A673 (cell line): ENCODE measurements at regions not wholly inside any gene's neighbourhood (a gene's known extent, or its start where the extent isn't known, plus 50 kb on each side); places are given as distances from the start of the nearest gene placed in this dataset.

Experiments used
- BruUV-seq: library from RNA; stranded (reverse); fragments of 400-500 nt; replicated peaks from 2 replicates; lab custom pipeline; 2021; lab: Mats Ljungman, UMichigan
- CTCF ChIA-PET: fragments of 300-600 bp; sonication (Branson Sonifier 250); formaldehyde crosslinking; loops from one replicate; lab custom pipeline; 2022; ENCODE audit warnings: antibody characterized with exemption; lab: Charles Lee
- POLR2A ChIA-PET: fragments of 300-600 bp; sonication (Branson Sonifier 250); formaldehyde crosslinking; loops from one replicate; lab custom pipeline; 2022; ENCODE audit warnings: antibody characterized with exemption; ENCODE audit not compliant: low non-redundant PET; lab: Charles Lee
- DNase-seq: peaks from one replicate; pipeline ENCODE4 v3.0.0-alpha.2; 2015; ENCODE audit warnings: low spot score
- H3K27ac ChIP-seq: fragments of 200-600 bp; sonication (generic); 2 replicates; pipeline ENCODE4 v1.5.1; 2016; ENCODE audit warnings: mixed run types, low read depth, mild to moderate bottlenecking, mixed read lengths, antibody characterized with exemption, low read length; ENCODE audit not compliant: poor library complexity, severe bottlenecking
- H3K27me3 ChIP-seq: fragments of 200-600 bp; sonication (generic); replicated peaks from 2 replicates; pipeline ENCODE4 v1.6.1; 2017; ENCODE audit warnings: mixed run types, low read depth, mild to moderate bottlenecking, mixed read lengths, antibody characterized with exemption, low read length; ENCODE audit not compliant: insufficient read depth, poor library complexity
- H3K36me3 ChIP-seq: fragments of 200-600 bp; sonication (generic); 2 replicates; pipeline ENCODE4 v1.6.1; 2016; ENCODE audit warnings: mixed run types, mild to moderate bottlenecking, mixed read lengths, antibody characterized with exemption, low read length; ENCODE audit not compliant: insufficient read depth, poor library complexity, severe bottlenecking
- H3K4me1 ChIP-seq: fragments of 200-600 bp; sonication (generic); 2 replicates; pipeline ENCODE4 v1.6.1; 2017; ENCODE audit warnings: mixed run types, mild to moderate bottlenecking, mixed read lengths, antibody characterized with exemption, low read length; ENCODE audit not compliant: insufficient read depth, poor library complexity, severe bottlenecking
- H3K4me3 ChIP-seq: fragments of 200-600 bp; sonication (generic); 2 replicates; pipeline ENCODE4 v1.5.1; 2016; ENCODE audit warnings: low read depth, mixed run types, mild to moderate bottlenecking, mixed read lengths, low read length; ENCODE audit not compliant: poor library complexity, severe bottlenecking
- H3K9me3 ChIP-seq: fragments of 200-600 bp; sonication (generic); 2 replicates; pipeline ENCODE4 v1.6.1; 2016; ENCODE audit warnings: mixed run types, low read depth, mild to moderate bottlenecking, mixed read lengths, antibody characterized with exemption, low read length; ENCODE audit not compliant: poor library complexity, severe bottlenecking
- EZH2 ChIP-seq: fragments of 200-600 bp; sonication (generic); IDR thresholded peaks from 2 replicates; pipeline ENCODE4 v1.6.1; 2017; ENCODE audit warnings: borderline replicate concordance, low read depth, mild to moderate bottlenecking, mixed read lengths, antibody characterized with exemption, low read length; ENCODE audit not compliant: poor library complexity, severe bottlenecking
- intact Hi-C: fragments of 100-400 bp; cut with micrococcal nuclease; formaldehyde crosslinking; loops from one replicate; pipeline ENCODE4 v1.10.0; 2022; ENCODE audit not compliant: unreplicated experiment
- TF ChIP-seq, protein P1 (sequence below): fragments of 300-800, 200-600 bp; sonication (generic); conservative IDR thresholded peaks from 2 replicates; pipeline ENCODE4 v1.5.1; 2017; ENCODE audit warnings: low read depth, mild to moderate bottlenecking, antibody characterized with exemption, low read length, moderate library complexity, mixed read lengths

DNA sequence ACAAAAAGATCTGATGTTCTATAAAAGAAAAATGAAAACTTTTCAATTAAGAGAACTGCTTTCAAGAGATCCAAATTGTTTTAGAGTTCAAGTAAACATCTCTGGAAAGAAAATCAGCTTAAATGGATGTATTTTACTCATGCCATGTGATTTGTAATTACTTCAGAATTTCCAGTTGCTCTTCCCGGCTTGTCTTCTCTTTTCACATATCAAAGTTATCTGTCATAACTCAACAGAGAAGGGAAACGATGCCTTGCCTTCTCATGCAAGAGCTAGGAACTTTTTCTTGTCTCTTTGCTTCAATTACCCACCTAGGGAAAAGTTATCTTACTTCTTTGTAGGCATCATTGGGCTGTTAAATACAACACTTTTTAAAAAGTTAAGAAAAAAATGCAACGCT, 255.2 kb upstream of the POU2AF2 start:
- Histone ChIP-seq H3K4me3 (no peak overlapping the region), H3K27ac (no peak overlapping the region), H3K4me1 (no peaks in the 10 kb centered on the region), H3K9me3 (no peaks in the 10 kb centered on the region), H3K36me3 (no peaks in the 10 kb centered on the region), H3K27me3 (no peaks in the 10 kb centered on the region)
- TF ChIP-seq, protein P1, sequence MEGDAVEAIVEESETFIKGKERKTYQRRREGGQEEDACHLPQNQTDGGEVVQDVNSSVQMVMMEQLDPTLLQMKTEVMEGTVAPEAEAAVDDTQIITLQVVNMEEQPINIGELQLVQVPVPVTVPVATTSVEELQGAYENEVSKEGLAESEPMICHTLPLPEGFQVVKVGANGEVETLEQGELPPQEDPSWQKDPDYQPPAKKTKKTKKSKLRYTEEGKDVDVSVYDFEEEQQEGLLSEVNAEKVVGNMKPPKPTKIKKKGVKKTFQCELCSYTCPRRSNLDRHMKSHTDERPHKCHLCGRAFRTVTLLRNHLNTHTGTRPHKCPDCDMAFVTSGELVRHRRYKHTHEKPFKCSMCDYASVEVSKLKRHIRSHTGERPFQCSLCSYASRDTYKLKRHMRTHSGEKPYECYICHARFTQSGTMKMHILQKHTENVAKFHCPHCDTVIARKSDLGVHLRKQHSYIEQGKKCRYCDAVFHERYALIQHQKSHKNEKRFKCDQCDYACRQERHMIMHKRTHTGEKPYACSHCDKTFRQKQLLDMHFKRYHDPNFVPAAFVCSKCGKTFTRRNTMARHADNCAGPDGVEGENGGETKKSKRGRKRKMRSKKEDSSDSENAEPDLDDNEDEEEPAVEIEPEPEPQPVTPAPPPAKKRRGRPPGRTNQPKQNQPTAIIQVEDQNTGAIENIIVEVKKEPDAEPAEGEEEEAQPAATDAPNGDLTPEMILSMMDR: no peak
- no peak for TF ChIP-seq EZH2
- intact Hi-C loops: no loop called here
- ChIA-PET POLR2A (no interaction called here), CTCF (no interaction called here)
- BruUV-seq: no TSS peak
- no peak for DNase-seq

DNA sequence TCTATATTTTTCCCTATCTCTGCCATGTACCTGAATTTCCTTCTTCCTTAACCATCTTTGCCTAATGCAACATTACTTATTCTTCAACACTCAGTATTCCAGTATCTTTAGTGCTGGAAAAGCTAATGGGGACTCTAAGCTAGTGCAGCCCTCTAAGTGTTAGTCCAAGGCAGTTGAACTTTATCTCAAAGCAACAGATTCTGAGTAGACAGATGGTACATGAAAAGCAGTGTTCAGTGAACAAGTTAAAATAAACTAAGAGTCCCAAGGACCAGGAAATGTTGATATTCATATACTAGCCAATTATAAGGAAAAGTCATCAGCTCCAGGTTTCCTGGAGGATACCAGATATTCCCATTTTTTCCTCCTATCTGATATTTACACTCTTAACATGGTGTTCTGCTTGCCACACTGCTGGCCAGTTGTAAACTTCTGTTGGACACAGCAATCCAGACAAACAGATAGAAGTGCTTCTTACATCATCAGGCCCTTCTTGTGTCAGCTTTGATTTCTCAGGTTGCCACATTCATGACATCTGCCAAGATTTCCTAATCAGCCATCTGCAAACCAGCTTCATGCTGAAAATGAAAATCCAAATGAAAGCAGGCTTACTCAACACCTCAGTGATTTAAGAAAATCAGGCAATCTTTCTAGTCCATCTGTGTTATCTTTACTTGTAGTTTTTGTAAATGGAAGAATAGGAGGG, 255.9 kb upstream of the POU2AF2 start:
- H3K9me3 ChIP-seq: no peaks in the 10 kb centered on the region
- H3K4me1 ChIP-seq: no peaks in the 10 kb centered on the region
- H3K27me3 ChIP-seq: no peaks in the 10 kb centered on the region
- H3K27ac ChIP-seq: no peak overlapping the region
- intact Hi-C loops: no loop called here
- ChIA-PET CTCF (no interaction called here), POLR2A (no interaction called here)
- TF ChIP-seq, protein P1: no peak
- no peak for TF ChIP-seq EZH2
- no peak for DNase-seq
- BruUV-seq: no TSS peak
- no peak overlapping the region for H3K4me3 ChIP-seq
- no peaks in the 10 kb centered on the region for H3K36me3 ChIP-seq

DNA sequence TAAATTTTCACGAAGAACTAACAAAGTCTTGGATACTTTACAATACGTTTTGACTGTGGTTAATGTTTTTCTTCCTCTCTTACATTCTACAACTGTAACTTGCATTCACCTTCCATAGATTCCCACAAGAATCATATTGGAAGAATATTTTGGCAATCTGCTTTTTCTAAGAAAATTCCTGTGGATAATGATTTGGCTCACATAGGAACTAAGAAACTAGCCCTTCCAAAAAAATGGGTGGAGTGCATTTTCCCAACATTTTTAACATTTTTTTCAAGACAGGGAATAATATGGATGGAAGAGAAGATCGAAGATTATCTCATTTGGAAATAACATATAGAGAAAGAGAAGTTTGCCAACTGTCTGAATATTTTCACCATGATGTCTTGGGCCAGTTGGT, 256.9 kb upstream of the POU2AF2 start:
- ChIA-PET POLR2A (no interaction called here), CTCF (no interaction called here)
- Histone ChIP-seq H3K4me1 (no peaks in the 10 kb centered on the region), H3K9me3 (no peaks in the 10 kb centered on the region), H3K27me3 (no peaks in the 10 kb centered on the region), H3K27ac (no peak overlapping the region), H3K4me3 (no peak overlapping the region), H3K36me3 (no peaks in the 10 kb centered on the region)
- no peak for DNase-seq
- no TSS peak for BruUV-seq
- intact Hi-C loops: no loop called here
- TF ChIP-seq EZH2: no peak
- TF ChIP-seq, protein P1: no peak
